ENCODE measurements at regions not wholly inside any gene's neighbourhood (a gene's known extent, or its start where the extent isn't known, plus 50 kb on each side); places are given as distances from the start of the nearest gene placed in this dataset.

- no peak overlapping the region for H3K4me3 ChIP-seq
- Mint-ChIP-seq H3K9me3 (no peaks in the 10 kb centered on the region), H3K4me3 (no peak overlapping the region), H3K27ac (no peak overlapping the region), H3K4me1 (no peaks in the 10 kb centered on the region), H3K27me3 (ENCODE audit: insufficient read depth, low read depth) (peaks cover 2% of the 10 kb centered on the region), H3K36me3 (no peaks in the 10 kb centered on the region)
- no peaks in the 10 kb centered on the region for H3F3A ChIP-seq (ENCODE audit: low read depth)
- no peaks in the 10 kb centered on the region for H3K79me2 ChIP-seq (ENCODE audit: low read depth)
- H3K4me1 ChIP-seq, result no peaks in the 10 kb centered on the region
- H3K9me3 ChIP-seq (ENCODE audit: low read depth), result no peaks in the 10 kb centered on the region
- DNase-seq (ENCODE audit: low spot score), result no peak
- H3K36me3 ChIP-seq, result no peaks in the 10 kb centered on the region
- H2AFZ ChIP-seq (replicated peaks), result no peak overlapping the region
- H3K9ac ChIP-seq, result no peak overlapping the region
- no peak overlapping the region for H3K4me2 ChIP-seq
- TF ChIP-seq EZH2phosphoT487 (IDR thresholded peaks at IDR 0.05), result no peak
- TF ChIP-seq EZH2 (IDR thresholded peaks at IDR 0.05), result no peak
- TF ChIP-seq, protein P1, sequence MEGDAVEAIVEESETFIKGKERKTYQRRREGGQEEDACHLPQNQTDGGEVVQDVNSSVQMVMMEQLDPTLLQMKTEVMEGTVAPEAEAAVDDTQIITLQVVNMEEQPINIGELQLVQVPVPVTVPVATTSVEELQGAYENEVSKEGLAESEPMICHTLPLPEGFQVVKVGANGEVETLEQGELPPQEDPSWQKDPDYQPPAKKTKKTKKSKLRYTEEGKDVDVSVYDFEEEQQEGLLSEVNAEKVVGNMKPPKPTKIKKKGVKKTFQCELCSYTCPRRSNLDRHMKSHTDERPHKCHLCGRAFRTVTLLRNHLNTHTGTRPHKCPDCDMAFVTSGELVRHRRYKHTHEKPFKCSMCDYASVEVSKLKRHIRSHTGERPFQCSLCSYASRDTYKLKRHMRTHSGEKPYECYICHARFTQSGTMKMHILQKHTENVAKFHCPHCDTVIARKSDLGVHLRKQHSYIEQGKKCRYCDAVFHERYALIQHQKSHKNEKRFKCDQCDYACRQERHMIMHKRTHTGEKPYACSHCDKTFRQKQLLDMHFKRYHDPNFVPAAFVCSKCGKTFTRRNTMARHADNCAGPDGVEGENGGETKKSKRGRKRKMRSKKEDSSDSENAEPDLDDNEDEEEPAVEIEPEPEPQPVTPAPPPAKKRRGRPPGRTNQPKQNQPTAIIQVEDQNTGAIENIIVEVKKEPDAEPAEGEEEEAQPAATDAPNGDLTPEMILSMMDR (IDR thresholded peaks at IDR 0.05), result no peak
- H4K20me1 ChIP-seq (ENCODE audit: low read depth), result no peaks in the 10 kb centered on the region
- no peaks in the 10 kb centered on the region for H3K27me3 ChIP-seq
- no peak overlapping the region for H3K27ac ChIP-seq
Measured at GRCh38 chr7:80373429-80374032, 138.3 kb downstream of the GNAT3 start.

DNA sequence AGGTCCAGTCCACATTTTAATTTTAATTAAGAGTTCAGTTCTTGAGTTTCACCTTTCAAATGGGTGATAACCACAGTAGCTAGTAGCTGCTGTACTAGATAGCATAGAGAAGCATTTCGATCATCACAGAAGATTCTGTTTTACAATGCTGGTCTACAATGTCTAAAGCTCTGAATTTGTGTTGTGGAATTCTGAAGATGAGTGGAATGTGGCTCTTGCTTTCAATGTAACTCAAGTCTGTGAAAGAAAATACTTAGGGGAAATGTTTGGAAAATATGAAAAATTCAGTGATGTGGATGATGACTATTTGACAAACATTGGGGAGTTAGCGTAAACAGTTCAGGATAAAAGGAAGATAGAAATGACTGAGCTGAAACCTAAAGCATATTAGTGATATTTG lies 139.4 kb downstream of the GNAT3 start:
- H3K9me3 ChIP-seq (ENCODE audit: low read depth), result no peaks in the 10 kb centered on the region
- no peak overlapping the region for H2AFZ ChIP-seq (replicated peaks)
- H3K4me3 Mint-ChIP-seq, result no peak overlapping the region
- H3K27ac Mint-ChIP-seq, result no peak overlapping the region
- no peak overlapping the region for H3K27ac ChIP-seq
- H3K27me3 Mint-ChIP-seq (ENCODE audit: insufficient read depth, low read depth), result peaks cover 2% of the 10 kb centered on the region
- TF ChIP-seq EZH2phosphoT487 (IDR thresholded peaks at IDR 0.05) (no peak), EZH2 (IDR thresholded peaks at IDR 0.05) (no peak)
- H3K4me2 ChIP-seq, result no peak overlapping the region
- no peaks in the 10 kb centered on the region for H3K36me3 Mint-ChIP-seq
- H3K27me3 ChIP-seq, result no peaks in the 10 kb centered on the region
- no peaks in the 10 kb centered on the region for H3K9me3 Mint-ChIP-seq
- DNase-seq (ENCODE audit: low spot score), result no peak
- no peaks in the 10 kb centered on the region for H3K36me3 ChIP-seq
- no peaks in the 10 kb centered on the region for H3K4me1 ChIP-seq
- no peaks in the 10 kb centered on the region for H3K4me1 Mint-ChIP-seq
- no peaks in the 10 kb centered on the region for H3K79me2 ChIP-seq (ENCODE audit: low read depth)
- H3K4me3 ChIP-seq, result no peak overlapping the region
- no peaks in the 10 kb centered on the region for H4K20me1 ChIP-seq (ENCODE audit: low read depth)
- no peak overlapping the region for H3K9ac ChIP-seq
- no peaks in the 10 kb centered on the region for H3F3A ChIP-seq (ENCODE audit: low read depth)

DNA sequence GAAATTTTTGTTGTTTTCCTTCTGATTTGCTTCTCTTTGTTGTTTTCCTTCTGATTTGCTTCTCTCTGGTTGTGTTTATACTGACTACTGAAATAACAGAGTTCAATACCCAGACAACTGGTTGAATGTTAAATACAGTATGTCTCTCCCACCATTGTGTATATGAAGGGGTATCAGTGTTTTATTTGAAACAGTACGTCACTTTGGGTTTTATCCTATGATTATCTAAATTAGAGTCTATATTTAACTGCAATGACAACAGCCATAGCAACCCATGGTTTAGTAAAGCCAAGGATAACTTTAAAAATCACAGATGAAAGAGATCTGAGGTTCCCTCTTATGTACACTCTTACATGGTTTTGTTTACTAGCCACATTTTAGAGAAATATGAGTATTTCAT lies 141.3 kb downstream of the GNAT3 start:
- H3K36me3 Mint-ChIP-seq, result no peaks in the 10 kb centered on the region
- no peak overlapping the region for H3K4me2 ChIP-seq
- H3K27ac Mint-ChIP-seq, result no peak overlapping the region
- no peaks in the 10 kb centered on the region for H4K20me1 ChIP-seq (ENCODE audit: low read depth)
- no peaks in the 10 kb centered on the region for H3K36me3 ChIP-seq
- H3K79me2 ChIP-seq (ENCODE audit: low read depth), result no peaks in the 10 kb centered on the region
- H3K9me3 Mint-ChIP-seq, result peaks cover 1% of the 10 kb centered on the region
- H3K4me1 ChIP-seq, result no peaks in the 10 kb centered on the region
- H3K27me3 ChIP-seq, result no peaks in the 10 kb centered on the region
- no peak for TF ChIP-seq EZH2 (IDR thresholded peaks at IDR 0.05)
- TF ChIP-seq, protein P1 (IDR thresholded peaks at IDR 0.05), result no peak
- TF ChIP-seq EZH2phosphoT487 (IDR thresholded peaks at IDR 0.05), result no peak
- no peak overlapping the region for H3K27ac ChIP-seq
- DNase-seq (ENCODE audit: low spot score), result no peak
- H3K4me3 Mint-ChIP-seq, result no peak overlapping the region
- no peaks in the 10 kb centered on the region for H3K4me1 Mint-ChIP-seq
- H2AFZ ChIP-seq (replicated peaks), result no peak overlapping the region
- no peaks in the 10 kb centered on the region for H3K9me3 ChIP-seq (ENCODE audit: low read depth)
- no peaks in the 10 kb centered on the region for H3F3A ChIP-seq (ENCODE audit: low read depth)
- H3K9ac ChIP-seq, result no peak overlapping the region
- no peaks in the 10 kb centered on the region for H3K27me3 Mint-ChIP-seq (ENCODE audit: insufficient read depth, low read depth)
- H3K4me3 ChIP-seq, result no peak overlapping the region

GRCh38 chr7:80369321-80369720 lies 142.5 kb downstream of the GNAT3 start:
- Histone ChIP-seq H3K9me3 (ENCODE audit: low read depth) (no peaks in the 10 kb centered on the region), H3K36me3 (no peaks in the 10 kb centered on the region), H3K4me3 (no peak overlapping the region), H3F3A (ENCODE audit: low read depth) (no peaks in the 10 kb centered on the region), H3K79me2 (ENCODE audit: low read depth) (no peaks in the 10 kb centered on the region), H3K27ac (no peak overlapping the region), H2AFZ (replicated peaks) (no peak overlapping the region), H4K20me1 (ENCODE audit: low read depth) (no peaks in the 10 kb centered on the region), H3K9ac (no peak overlapping the region), H3K4me2 (no peak overlapping the region), H3K4me1 (no peaks in the 10 kb centered on the region), H3K27me3 (no peaks in the 10 kb centered on the region)
- TF ChIP-seq EZH2phosphoT487 (IDR thresholded peaks at IDR 0.05), result no peak
- TF ChIP-seq, protein P1 (IDR thresholded peaks at IDR 0.05), result no peak
- no peak for TF ChIP-seq EZH2 (IDR thresholded peaks at IDR 0.05)
- no peaks in the 10 kb centered on the region for H3K27me3 Mint-ChIP-seq (ENCODE audit: insufficient read depth, low read depth)
- H3K4me1 Mint-ChIP-seq, result no peaks in the 10 kb centered on the region
- no peaks in the 10 kb centered on the region for H3K36me3 Mint-ChIP-seq
- no peak overlapping the region for H3K4me3 Mint-ChIP-seq
- H3K9me3 Mint-ChIP-seq, result peaks cover 6% of the 10 kb centered on the region
- H3K27ac Mint-ChIP-seq, result no peak overlapping the region
- no peak for DNase-seq (ENCODE audit: low spot score)

All from neural progenitor cell (in vitro differentiated cells).